GM12891 (cell line): ENCODE measurements at regions not wholly inside any gene's neighbourhood (a gene's known extent, or its start where the extent isn't known, plus 50 kb on each side); places are given as distances from the start of the nearest gene placed in this dataset.

Source experiments
- POLR2AphosphoS5 ChIP-seq: IDR thresholded peaks from 2 replicates; pipeline ENCODE4 v1.6.1; 2011; ENCODE audit warnings: low read depth, low read length, control low read depth
- SPI1 ChIP-seq: IDR thresholded peaks from 2 replicates; pipeline ENCODE4 v1.6.1; 2011; ENCODE audit warnings: low read depth, low read length, control low read depth

DNA sequence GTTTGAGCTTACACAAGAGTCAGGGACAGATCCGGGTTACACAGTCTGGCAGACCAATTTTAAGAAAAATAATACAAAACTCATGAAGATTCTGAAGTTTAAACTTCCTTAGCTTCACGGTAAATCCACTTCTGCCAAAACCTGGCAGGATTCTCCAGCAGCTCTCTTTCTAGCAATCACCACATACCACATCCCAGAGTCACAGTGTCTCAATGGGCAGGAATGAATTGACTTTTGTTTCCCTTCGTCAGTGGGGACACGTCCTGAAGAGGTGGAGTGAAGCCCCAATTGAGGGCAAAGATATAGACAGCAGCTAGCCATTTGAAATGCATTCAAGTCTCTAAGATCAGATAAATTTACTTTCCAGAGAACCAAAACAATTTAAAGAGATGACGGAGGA lies 117.1 kb upstream of the ARHGAP5 start:
- TF ChIP-seq POLR2AphosphoS5 (no peak), SPI1 (no peak)
